SK-N-SH treated with all-trans-retinoic acid at 6 μM for 48 hours (cell line): ENCODE measurements at regions not wholly inside any gene's neighbourhood (a gene's known extent, or its start where the extent isn't known, plus 50 kb on each side); places are given as distances from the start of the nearest gene placed in this dataset.

Experiments
- ARNTL ChIP-seq: fragments of 450-650 bp; formaldehyde crosslinking; IDR thresholded peaks from 2 replicates; pipeline ENCODE4 v1.5.0; 2020; ENCODE audit warnings: low read depth, mild to moderate bottlenecking, moderate library complexity, borderline replicate concordance
- CSDC2 ChIP-seq: fragments of 250-450 bp; sonication (Bioruptor Pico); IDR thresholded peaks from 2 replicates; pipeline ENCODE4 v1.5.0; 2020; ENCODE audit warnings: mild to moderate bottlenecking, moderate library complexity
- ESRRG ChIP-seq: fragments of 250-450 bp; sonication (Bioruptor Pico); IDR thresholded peaks from 2 replicates; pipeline ENCODE4 v1.6.1; 2021; ENCODE audit warnings: mild to moderate bottlenecking
- GLIS3 ChIP-seq: fragments of 250-450 bp; sonication (Bioruptor Pico); IDR thresholded peaks from 2 replicates; pipeline ENCODE4 v1.5.0; 2020; ENCODE audit warnings: mild to moderate bottlenecking, moderate library complexity
- ISL1 ChIP-seq: fragments of 250-450 bp; sonication (Bioruptor Pico); IDR thresholded peaks from 2 replicates; pipeline ENCODE4 v2.1.2; 2022; ENCODE audit warnings: mild to moderate bottlenecking, moderate library complexity
- RARB ChIP-seq: fragments of 250-450 bp; sonication (Bioruptor Pico); IDR thresholded peaks from 2 replicates; pipeline ENCODE4 v1.8.0; 2021; ENCODE audit warnings: mild to moderate bottlenecking, moderate library complexity
- SNAI2 ChIP-seq: fragments of 250-450 bp; sonication (Bioruptor Pico); IDR thresholded peaks from 2 replicates; pipeline ENCODE4 v1.5.0; 2020; ENCODE audit warnings: mild to moderate bottlenecking, moderate library complexity
- TCF4 ChIP-seq: fragments of 250-450 bp; sonication (Bioruptor Pico); IDR thresholded peaks from 2 replicates; pipeline ENCODE4 v1.8.0; 2021; ENCODE audit warnings: mild to moderate bottlenecking, moderate library complexity, borderline replicate concordance
- ZFP3 ChIP-seq: fragments of 250-450 bp; sonication (Bioruptor Pico); IDR thresholded peaks from 2 replicates; pipeline ENCODE4 v1.5.0; 2020; ENCODE audit warnings: mild to moderate bottlenecking, moderate library complexity
- ZFP30 ChIP-seq: fragments of 450-650 bp; formaldehyde crosslinking; IDR thresholded peaks from 2 replicates; pipeline ENCODE4 v1.5.0; 2022; ENCODE audit warnings: mild to moderate bottlenecking, moderate library complexity
- TF ChIP-seq, protein P1 (sequence below): fragments of 250-450 bp; sonication (Bioruptor Pico); IDR thresholded peaks from 2 replicates; pipeline ENCODE4 v1.8.0; 2020; ENCODE audit warnings: mild to moderate bottlenecking, moderate library complexity, borderline replicate concordance

DNA sequence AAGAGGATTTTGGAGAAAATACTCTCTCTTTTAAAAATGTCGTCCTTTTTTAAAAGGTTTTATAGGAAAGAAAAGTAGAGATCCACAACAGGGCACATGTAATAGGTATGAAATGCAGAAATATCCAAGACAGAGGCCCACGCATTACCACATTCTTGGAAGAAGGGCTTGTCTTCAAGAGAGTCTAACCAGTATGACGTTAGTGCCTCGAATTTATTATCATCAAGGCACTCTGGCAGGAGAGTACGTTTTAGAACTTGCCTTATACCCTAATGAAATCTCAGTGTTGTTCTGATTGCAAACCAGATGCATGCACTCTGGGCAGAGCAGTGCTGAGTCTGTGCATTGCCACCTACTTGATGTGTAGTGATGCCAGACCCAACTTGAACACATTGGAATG is 342.6 kb upstream of the NFE2L3 start:
- TF ChIP-seq RARB (no peak), ESRRG (CRISPR knock-in tag) (no peak), ARNTL (CRISPR knock-in tag) (no peak), GLIS3 (no peak), TCF4 (CRISPR knock-in tag) (no peak), ISL1 (CRISPR knock-in tag) (no peak), ZFP30 (no peak), ZFP3 (CRISPR knock-in tag) (no peak), SNAI2 (CRISPR knock-in tag) (no peak), CSDC2 (CRISPR knock-in tag) (no peak)
- TF ChIP-seq, protein P1, sequence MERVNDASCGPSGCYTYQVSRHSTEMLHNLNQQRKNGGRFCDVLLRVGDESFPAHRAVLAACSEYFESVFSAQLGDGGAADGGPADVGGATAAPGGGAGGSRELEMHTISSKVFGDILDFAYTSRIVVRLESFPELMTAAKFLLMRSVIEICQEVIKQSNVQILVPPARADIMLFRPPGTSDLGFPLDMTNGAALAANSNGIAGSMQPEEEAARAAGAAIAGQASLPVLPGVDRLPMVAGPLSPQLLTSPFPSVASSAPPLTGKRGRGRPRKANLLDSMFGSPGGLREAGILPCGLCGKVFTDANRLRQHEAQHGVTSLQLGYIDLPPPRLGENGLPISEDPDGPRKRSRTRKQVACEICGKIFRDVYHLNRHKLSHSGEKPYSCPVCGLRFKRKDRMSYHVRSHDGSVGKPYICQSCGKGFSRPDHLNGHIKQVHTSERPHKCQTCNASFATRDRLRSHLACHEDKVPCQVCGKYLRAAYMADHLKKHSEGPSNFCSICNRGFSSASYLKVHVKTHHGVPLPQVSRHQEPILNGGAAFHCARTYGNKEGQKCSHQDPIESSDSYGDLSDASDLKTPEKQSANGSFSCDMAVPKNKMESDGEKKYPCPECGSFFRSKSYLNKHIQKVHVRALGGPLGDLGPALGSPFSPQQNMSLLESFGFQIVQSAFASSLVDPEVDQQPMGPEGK (CRISPR knock-in tag): no peak
